HG03460 (cell line): ENCODE measurements at regions not wholly inside any gene's neighbourhood (a gene's known extent, or its start where the extent isn't known, plus 50 kb on each side); places are given as distances from the start of the nearest gene placed in this dataset.
"Not testable (repeated sequence)": the region's sequence is repeated elsewhere in the genome, so short reads cannot be mapped to it uniquely, and the experiment has no call there.

Experiments used
- ATAC-seq: cut with Tn5 transposase; IDR thresholded peaks from one replicate; pipeline ENCODE4 v1.9.1; 2021; ENCODE audit not compliant: unreplicated experiment

DNA sequence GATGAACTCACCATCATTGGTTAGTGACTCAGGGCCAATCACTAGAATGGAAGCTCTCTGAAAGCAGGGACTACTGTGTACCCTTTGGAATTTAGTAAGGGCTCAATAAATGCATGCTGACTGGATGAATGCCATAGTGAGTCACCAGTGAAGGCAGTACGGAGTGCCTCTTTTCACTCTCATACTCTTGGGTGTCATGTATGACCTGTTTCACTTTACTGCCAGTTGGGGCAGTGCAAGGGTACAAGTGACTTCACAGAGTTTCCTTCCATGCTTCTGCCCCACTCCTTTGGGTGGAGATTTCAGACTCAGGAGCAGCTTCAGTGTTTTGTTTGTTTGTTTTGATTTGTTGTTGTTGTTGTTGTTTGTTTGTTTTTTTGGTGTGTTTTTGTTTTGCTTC lies 57.7 kb downstream of the SOX3 start:
- ATAC-seq, result no peak

DNA sequence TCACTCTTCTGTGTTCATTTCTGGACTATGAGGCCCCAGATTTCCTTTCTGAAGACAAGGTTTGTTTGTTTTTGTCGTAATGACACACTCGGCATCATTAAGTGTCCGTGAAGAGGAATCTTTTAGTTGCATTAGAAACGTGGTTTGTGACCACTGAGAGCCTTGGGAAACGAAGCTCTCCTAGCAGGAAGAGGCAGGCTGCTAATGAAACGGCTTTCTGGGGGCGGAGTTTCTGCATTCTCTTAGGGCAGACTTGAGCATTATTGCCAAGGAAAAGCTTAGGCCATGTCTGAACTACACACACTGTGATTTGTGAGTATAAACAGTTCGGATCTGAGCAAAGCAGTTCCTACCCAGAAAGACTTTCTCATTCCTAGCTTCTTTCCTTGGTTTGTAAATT lies 64.0 kb downstream of the SOX3 start:
- ATAC-seq, result no peak

DNA sequence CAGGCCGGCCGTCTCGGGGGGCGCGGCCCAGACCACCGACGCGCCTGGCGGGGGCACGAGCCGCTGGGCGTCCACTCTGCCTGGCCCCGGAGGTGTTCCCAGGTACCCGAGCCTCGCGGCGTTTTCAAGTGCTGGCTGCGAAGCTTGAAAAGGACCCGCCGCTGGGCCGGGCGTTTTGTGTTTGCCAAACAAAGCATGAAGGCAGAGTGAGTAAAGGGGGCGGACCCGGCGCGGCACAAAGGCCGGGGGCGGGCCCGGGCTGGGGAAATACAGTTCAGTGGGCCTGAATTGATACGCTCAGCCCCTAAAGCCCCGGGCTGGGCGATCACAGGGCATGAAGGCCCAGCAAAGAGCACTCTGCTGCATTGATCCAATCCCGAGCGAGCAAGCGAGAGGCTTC lies 65.4 kb downstream of the SOX3 start:
- ATAC-seq, result no peak

DNA sequence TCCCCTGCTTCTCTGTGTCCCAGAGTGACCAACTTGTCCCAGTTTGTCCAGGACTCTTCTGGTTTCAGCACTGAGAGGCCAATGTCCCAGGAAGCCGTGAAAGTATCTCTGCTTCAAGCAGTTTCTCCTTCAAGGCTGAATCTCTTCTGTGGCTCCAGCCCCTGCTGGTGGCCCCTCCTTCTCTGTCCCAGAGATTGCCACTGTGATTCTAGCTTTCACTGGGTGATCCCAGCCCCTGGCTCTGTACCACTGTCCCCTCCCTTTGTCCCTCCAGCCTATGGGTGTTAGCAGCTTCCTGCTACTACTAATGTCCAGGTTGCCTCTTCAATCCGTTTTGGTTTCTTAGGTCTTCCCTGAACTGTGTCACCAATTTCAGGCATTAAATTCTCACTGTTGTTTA lies 70.5 kb downstream of the SOX3 start:
- ATAC-seq, result no peak

DNA sequence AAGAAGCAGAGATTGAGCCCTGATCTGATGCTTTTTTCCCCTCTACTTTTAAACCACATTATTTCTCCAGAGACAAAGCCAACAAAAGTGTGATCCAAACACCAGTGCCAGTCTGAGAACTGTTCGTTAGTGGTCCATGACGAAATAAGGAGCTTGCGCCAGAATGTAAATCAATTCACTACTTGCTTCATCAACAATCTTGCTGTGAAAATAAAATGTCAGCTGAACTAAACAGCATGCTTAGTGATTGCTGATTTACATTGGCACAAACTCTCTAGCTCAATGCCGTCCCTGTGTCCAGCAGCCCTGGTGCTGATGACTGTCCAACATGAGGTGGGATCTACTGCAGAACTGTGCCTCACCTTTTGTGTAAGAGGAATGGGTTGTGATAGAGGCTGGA lies 71.3 kb downstream of the SOX3 start:
- ATAC-seq, result no peak

DNA sequence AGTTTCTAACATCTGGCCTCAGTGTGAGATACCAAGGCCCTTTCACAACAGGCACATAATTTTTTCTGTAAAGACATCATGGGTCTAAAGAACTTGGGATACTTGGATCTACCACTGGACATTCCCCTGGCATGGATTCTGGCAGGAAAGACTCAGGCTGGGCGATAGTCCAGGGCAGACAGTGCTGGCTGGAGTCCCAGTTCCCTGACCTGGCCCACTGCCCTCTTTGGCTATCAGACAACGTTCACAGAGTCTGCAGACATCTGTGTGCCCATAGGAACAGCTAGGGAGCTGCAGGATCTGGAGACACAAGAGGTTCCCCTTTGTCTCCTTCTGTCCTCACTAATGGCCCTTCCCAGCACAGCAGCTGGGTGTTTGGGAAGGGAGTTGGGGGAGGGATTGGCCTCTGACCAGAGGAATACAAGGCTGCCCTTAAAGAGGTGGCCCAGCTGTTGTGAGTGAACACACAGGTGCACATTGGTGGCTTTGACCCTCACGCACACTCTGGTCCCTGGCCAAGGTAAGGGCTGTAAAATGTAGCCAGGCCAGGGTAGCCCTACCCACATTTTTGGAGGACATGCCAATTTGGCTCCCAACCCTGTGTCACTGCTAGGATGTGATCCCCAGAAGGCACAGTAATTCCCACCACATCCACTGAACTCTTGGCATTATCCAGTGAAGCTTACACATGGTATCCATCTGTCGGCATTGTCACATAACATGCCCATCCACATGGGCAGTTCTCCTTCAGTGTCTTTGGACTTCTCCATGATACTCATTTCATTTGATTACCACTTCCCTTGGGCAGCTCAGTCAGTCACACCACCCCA lies 72.3 kb downstream of the SOX3 start:
- ATAC-seq, result no peak

DNA sequence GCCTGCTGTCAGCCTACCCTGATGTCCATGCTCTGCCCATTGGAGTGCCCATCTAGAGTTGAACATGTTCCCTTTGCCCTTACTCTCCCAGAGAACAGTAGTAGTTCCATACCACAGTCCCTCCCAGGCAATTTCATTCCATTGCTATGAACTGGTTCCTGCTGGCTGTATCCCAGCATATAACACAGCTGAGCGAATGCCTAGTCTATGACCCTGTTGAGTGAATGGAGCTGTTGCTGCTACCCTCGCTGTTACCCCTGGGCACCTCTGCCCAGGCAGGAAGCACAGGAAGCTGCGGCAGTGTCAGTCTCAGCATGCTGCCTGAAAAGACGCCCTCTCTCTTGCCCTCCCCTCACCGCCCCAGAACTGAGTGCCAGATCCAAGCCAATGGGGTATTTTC lies 73.3 kb downstream of the SOX3 start:
- no peak for ATAC-seq

DNA sequence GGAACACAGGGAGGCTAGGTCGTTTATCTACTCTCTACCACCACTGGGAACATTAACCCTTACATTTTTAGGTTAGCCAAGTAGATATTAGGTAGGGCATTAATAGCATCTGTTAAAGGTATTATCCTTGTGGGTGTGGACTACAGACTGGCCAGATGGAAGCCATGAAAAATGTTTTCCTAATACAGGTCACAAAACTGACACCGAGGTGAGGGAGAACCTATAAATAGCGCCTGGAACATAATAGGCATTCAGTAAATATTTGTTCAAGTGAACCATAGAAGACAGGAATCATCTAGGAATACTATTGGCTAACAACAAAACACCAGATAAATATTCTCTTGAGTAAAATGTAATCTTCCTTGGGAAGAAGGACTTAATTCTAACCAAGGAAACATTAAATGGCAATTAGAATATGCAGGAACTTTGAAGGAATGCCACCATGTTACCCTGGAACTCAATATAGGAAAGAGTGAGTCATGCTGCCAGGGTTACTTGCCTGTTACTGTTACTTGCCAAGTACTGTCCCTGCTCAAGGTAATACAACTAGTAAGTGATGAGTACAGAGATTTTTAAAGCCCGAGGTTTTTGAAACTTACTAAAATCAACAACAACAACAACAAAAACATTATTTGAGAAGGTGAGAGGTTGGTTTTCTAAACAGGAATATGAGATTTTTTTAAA lies 79.0 kb downstream of the SOX3 start:
- ATAC-seq, result no peak

DNA sequence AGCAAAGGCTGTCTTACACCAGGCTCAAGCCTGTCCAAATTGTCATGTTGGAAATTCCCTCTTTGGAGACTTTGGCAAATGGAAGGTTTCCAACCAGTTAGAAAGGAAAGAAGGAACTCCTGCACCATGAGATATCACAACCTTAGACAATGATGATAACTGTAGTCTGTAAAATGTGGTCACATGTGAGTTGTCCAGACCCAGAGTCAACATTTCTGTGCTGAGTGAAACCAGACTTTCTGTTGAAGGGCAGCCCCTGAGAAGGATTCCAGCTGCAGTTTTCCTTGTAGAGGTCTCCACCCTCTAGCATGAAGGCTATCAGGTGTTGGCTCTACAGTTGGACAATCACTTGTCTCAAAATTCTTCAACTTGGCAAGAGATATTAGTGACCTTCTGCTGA lies 82.4 kb downstream of the SOX3 start:
- no peak for ATAC-seq

DNA sequence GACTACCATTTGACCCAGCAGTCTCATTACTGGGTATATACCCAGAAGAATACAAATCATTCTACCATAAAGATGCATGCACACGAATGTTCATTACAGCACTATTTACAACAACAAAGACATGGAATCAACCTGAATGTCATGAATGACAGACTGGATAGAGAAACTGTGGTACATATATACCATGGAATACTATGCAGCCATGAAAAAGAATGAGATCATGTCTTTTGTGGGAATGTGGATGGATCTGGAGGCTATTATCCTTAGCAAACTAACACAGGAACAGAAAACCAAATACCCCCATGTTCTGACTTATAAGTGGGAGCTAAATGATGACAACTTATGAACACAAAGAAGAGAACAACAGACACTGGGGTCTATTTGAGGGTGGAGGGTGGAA lies 102.7 kb downstream of the SOX3 start:
- ATAC-seq, result not testable (repeated sequence)

DNA sequence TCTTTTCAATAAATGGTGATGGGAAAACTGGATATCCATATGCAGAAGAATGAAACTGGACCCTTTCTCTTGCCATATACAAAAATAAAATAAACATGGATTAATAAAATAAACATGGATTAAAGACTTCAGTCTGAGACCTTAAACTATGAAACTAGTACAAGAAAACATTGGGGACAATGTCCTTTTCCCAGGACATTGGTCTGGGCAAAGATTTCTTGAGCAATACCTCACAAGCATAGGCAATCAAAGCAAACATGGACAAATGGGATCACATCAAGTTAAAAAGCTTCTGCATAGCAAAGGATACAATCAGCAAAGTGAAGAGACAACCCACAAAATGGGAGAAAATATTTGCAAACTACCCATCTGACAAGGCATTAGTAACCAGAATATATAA lies 108.5 kb downstream of the SOX3 start:
- ATAC-seq, result not testable (repeated sequence)

DNA sequence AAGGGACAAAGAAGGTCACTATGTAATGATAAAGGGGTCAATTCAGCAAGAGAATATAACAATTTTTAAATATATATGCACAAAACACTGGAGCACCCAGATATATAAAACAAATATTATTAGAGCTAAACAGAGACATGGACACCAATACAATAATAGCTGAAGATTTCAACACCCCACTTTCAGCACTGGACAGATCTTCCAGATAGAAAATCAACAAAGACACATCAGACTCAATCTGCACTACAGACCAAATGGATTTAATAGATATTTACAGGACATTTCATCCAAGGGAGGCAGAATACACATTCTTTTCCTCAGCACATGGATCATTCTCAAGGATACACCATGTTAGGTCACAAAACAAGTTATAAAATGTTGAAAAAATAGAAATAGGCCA lies 111.4 kb downstream of the SOX3 start:
- no peak for ATAC-seq

DNA sequence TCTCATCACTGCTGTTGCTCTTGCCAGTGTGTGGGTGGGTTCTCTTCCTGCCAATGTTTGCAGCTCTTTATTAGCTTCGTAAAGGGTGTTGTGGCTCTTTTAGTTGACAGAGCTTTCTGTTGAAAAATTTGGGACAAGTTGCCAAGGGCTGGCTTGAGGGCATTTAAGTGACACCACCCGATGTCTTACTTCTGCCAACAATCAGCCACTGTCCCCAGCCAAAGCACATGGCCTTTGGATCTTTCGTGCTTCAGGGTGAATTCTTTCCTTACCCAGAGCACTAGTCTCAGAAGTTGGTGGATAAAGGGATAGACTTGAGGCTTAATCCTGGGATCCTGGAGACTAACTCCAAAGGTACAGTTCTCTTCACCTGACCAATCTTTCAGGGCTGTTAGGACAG lies 113.6 kb downstream of the SOX3 start:
- no peak for ATAC-seq

DNA sequence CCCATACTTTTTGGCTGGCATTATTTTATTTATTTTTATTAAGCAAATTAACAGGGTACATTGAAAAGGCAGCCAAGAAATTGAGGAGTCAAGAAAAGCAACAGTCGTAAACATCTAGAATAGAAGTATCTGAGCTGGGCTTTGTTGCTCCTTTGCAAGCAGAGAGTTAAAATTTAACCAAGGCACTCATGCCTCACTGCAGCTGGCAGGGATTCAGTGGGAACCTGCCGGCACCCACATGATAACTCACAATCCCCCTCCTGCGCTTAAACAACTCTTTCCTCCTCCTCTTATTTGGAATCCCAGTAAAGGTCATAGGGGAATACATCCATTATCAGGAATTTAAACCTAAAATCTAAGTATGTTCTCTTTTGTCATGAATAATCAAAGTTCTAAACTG lies 115.5 kb downstream of the SOX3 start:
- ATAC-seq, result no peak

DNA sequence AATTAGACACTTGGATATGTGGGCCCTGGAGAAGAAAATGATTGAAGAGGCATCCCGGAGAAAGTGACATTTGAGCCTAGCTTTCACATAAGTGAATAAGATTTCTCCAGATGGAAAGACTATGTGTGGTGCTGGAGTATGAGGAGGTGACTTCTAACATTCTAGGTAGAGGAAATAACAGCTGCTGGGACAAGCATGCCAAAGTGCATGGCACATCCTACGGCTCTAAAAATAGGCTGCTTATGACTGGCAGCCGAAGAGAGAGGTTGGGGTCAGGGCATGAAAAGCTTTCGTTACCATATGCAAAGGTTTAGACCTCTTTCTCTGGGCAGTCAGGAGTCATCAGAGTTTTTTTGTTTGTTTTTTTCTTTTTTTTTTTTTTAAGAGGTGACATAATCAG lies 142.0 kb downstream of the SOX3 start:
- no peak for ATAC-seq

DNA sequence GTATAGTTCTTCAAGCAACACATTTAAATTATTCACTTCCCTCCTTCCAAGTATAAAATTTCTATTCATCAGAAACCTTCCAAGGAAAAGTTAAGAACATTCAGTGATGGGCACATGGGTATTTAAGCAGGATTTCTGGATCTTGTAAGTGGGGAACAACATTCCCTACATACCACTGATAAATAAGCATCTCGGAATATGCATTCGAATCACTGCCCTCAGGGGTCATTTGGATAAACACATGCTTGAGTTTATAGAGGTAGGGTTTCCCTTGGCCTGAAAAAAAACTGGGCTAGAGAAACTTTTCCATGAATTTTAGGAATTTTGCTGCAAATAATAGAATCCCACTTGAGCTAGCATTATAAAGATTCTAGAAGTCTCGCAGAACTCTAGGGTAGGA lies 143.9 kb downstream of the SOX3 start:
- ATAC-seq, result no peak

DNA sequence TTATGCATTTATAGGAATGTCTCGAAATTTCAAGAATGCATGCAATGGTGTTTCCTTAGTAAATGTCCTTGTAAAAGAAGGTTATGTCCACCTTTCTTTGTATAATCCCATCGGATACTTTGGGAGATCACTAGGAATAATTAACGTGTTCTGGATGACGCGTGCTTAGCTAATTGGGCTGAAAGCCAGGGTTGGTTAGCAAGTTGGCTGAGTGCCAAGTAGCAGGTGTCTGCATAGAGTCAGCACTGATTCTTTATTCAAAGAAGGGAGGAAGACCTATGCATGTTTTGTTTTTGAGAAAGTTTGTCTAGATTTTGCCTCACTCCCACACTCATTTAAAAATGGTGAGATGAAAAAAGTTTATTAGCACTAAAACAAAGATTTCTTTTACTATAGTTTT lies 144.6 kb downstream of the SOX3 start:
- ATAC-seq, result no peak

DNA sequence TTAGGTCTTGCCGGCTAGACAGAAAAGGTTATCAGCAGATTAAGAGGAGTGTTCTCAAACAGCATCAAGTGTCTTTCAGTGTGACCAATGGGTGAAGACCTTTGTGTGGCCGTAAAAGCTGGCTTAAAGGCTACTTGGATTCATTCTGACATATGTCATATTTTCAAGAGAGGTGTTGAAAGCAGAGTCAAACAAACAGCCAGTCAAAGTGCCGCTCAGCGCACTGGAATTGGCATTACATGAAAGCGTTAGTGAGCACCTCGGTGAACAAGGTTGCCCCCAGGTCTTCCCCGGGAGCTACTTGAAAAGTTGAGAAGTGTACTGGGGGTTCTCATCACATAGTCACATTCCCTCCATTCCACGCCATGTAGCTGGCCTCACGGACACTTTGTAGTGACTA lies 148.9 kb downstream of the SOX3 start:
- ATAC-seq, result no peak

DNA sequence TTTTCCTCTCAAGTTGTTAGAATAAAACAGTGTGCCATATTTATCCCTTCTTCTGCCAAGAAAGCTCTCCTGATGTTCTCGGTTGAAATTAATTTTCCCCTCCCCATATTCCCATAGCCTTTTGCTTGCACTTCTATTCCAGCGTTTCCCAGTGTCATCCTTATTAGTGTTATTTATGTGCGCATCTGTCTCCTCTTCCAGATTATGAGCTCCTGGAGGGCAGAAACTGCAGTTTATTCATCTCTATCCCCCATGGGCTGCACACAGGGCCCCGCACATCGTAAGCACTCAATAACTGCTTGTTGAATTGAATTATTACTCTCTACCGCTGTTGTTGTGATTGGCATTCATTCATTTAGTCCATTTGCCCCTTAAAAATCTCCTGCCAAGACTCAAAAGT lies 149.4 kb downstream of the SOX3 start:
- no peak for ATAC-seq

DNA sequence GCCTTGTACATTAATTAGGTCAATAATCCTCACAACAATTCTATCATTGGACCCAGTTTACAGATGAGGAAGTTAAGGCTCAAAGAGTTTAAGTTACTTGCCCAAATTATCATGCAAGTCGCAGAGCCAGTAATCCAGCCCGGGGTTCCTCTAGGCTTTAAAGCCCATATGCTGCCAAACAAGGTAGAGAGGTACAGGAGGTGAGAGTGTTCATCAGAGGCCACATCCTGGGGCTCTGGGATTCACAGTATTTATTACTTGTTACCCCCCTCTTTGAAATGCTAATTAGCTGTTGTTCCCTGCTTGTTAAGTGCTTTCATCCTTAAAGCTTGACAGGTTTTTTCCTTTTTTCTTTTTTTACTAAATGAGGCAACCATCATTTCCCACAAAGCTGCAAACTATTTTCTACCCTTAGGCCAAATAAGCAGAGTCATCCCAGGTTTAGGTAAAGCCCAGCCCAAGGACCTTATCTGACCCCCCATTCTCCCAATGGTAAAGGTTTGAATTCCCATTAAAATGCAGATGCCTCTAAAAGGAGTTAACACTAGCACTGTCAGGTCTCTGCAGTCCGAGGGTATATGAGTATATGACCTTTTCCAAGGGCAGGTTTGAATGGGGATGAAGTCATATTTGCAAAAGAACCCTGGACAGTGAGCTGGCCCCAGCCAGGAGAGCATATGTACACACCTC lies 150.3 kb downstream of the SOX3 start:
- ATAC-seq, result no peak

DNA sequence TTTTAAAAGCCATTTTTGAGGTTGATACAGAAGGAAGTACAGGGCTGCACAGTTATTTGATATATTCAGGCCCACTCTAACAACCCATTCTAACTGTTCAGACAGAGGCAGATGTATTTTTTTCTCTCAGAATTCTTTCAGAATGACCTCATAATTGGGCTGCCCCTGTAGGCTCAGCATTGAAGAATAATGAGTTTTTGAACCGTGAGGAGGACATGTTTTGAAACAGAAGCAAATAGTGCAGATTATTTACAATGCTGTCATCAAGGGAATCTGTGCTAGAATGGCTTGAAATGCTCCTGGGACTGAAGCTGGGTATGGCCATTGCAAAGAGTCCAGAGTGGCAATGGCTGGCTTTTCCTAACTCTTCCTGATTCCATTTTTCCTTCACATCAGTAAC lies 158.1 kb downstream of the SOX3 start:
- no peak for ATAC-seq

DNA sequence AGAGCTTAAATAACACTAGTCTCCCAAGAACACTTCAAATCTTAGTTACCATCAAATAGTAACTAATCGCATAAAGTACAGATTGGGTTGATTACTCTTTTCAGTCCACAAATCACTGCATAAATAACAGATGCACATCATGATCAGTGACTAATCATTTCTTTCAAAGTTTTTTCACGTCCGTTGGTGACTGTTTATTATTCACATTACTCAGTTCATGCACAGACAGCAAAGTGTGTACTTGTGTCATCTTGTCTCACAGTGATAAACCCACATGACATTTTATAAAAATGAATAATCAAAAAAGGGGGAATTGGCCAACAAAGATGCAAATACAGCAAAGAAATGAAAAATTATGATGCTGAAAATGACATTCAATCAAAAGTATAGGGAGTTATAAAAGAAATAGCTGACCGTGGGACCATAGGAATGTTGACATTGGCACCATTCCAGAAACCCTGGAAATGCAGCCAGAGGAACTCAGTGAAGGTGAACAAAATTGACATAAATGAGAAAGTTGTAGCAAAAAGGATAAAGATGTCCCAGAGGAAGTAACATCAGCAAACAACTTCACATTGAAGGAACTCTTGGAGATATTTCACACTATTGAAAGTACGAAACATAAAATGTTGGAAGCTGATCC lies 161.5 kb downstream of the SOX3 start:
- ATAC-seq, result no peak
